Coronary artery (tissue), 2 donors: ENCODE measurements at regions not wholly inside any gene's neighbourhood (a gene's known extent, or its start where the extent isn't known, plus 50 kb on each side); places are given as distances from the start of the nearest gene placed in this dataset.

ENCODE experiments used
- DNase-seq: peaks from one replicate; pipeline ENCODE4 v3.0.0-alpha.2; 2017; ENCODE audit warnings: low spot score
- H3K27ac ChIP-seq, 2 donors: fragments of 200-600 bp; sonication (generic); one replicate each; pipeline ENCODE4 v1.5.1; 2016 to 2019
- H3K4me3 ChIP-seq: fragments of 200-600 bp; sonication (generic); 2 replicates; pipeline ENCODE4 v1.5.1; 2016; ENCODE audit warnings: mild to moderate bottlenecking, moderate library complexity
- CTCF ChIP-seq: fragments of 200-600 bp; sonication (generic); IDR thresholded peaks from one replicate; pipeline ENCODE4 v1.5.1; 2019; ENCODE audit warnings: antibody characterized with exemption

DNA sequence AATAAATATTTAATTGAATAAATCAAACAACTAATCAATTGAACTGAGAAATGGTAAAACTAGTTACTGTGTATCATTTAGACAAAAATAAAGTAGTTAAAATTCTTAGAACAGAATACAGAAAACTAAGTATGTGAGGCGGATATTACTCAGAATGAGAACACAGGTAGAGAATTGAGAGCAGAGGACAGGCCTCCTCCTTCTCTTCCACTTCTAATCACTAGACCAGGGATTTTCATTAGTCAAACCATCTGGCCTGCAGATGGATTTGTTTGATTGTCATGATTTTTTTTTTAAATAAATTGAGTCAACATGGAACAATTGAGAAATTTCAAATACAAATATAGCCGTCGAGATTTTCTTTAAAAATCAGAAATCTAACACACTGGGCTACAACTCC, 198.6 kb upstream of the HMHB1 start:
- Histone ChIP-seq H3K4me3 (no peak overlapping the region), H3K27ac (no peak overlapping the region)
- no peak for TF ChIP-seq CTCF
- DNase-seq, result no peak

- no peak for TF ChIP-seq CTCF
- no peak overlapping the region for H3K27ac ChIP-seq
- H3K4me3 ChIP-seq, result no peak overlapping the region
- DNase-seq, result no peak
These were observed 201.0 kb upstream of the HMHB1 start for GRCh38 chr5:143610946-143611345.

DNA sequence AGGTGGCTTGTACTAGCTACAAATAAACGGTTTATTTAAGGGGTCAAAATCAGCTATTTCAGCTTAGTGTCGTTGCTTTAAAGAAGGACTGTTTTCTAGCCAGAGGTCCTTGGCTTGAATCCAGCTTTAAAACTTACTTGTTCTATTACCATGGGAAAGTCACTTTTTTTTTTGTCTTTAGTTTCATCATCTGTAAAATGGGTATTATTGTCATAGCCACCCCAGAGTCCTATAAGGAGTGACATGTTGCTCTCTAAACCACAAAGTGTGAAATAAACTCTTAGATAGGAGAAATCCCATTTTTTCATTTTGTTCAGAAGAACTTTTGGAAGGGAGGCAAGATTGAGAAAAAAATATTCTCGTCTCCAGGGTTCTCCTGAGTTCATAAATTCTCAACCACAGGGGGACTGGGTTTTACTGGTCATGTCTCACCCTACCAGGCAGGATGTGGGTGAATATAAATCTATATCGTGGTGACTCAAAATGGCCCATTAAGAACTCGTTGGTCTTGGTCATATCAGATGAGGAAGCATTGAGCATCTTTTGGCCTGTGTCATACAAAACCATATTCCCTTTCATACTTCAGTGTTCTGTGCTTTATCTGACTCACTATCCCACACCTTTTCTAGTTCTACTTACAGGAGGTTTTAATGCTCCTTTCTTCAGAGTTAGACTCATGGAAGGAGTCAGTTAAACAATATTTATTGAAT, 202.7 kb upstream of the NR3C1 start:
- no peak for DNase-seq
- no peak overlapping the region for H3K27ac ChIP-seq
- no peak for TF ChIP-seq CTCF
- H3K4me3 ChIP-seq, result no peak overlapping the region

DNA sequence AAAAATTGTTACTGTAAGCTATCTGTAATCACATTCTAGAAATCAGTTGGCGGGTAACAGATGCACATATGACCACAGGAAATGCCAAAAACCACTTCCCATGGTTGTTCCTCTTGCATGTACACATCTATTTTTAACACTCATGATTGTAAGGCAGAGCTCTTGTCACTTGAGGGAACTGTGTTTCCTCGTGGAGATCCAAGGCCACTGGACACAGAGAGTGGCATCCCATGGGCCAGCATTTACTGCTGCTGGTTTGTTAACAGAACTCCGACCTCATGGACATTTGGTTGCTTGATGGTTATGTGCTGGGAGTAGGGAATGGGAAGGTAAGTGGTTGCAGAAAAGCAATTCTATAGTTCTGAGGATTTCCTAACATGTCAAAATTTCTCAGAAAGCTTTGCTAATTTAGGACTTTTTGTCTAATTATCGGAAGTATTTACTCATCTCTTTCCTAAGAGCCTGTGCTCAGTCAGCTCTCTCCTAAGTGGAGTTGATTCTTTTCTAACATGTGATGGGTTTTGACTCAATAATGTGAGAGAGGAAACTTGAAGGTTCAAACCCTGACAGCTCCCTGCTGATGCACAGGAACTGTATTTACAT, 202.0 kb upstream of the NR3C1 start:
- H3K27ac ChIP-seq, result peak overlapping the region in 1 of 2 donors; percentile 25

GRCh38 chr5:143601917-143602333, 198.4 kb upstream of the NR3C1 start:
- no peak for TF ChIP-seq CTCF
- no peak for DNase-seq
- Histone ChIP-seq H3K4me3 (no peak overlapping the region), H3K27ac (no peak overlapping the region)

More for the DNA sequence above, 202.0 kb upstream of the NR3C1 start:
- no peak for TF ChIP-seq CTCF
- H3K4me3 ChIP-seq, result no peak overlapping the region
- no peak for DNase-seq

DNA sequence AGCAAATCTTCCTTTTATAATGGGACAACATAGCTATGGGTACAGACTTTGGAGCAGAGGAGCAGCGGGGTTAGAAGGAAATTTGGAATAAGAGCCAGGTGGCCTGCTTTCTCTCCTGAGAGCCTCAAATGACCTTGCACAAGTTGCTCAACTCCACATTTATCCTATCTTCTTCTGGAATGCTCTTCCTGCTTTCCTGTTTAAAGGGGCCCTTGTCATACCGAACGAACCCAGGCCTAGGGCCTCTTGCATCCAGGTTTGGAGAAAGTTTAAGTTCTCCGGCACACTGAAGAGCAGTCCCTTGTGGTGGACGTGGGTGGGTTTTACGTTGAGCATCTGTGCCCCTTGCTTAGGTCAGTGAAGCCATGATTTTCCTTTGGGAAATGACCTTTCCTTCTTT, 197.9 kb upstream of the NR3C1 start:
- no peak overlapping the region for H3K4me3 ChIP-seq
- no peak overlapping the region for H3K27ac ChIP-seq
- TF ChIP-seq CTCF, result no peak
- DNase-seq, result no peak
